ENCODE measurements at regions not wholly inside any gene's neighbourhood (a gene's known extent, or its start where the extent isn't known, plus 50 kb on each side); places are given as distances from the start of the nearest gene placed in this dataset.

- TF ChIP-seq CTCF (conservative IDR thresholded peaks at IDR 0.05) (no peak), EZH2 (IDR thresholded peaks at IDR 0.05; ENCODE audit: low read depth) (no peak)
- 0 out of 2 replicates have a peak, but pooled peaks cover 3% of the 10 kb centered on the region for H3K9me3 ChIP-seq (ENCODE audit: insufficient read depth, low read depth)
- intact Hi-C loops (cut with micrococcal nuclease; ENCODE audit: unreplicated experiment) = loop anchor here (2.0 kb wide), 1 partner anchor 26 kb away; no protein-coding TSS in a partner anchor
- peak overlapping the region; percentile 49 for H3K4me2 ChIP-seq
- ChIA-PET CTCF (interaction anchor here (1.5 to 2.6 kb wide), 3 partner anchors 11 to 64 kb away, joined by 3 to 20 read pairs (median 8); no protein-coding TSS in a partner anchor), POLR2A (ENCODE audit: unreplicated experiment) (interaction anchor here (0.5 to 0.6 kb wide), 3 partner anchors 26 to 200 kb away, joined by 3 to 8 read pairs (median 5); no protein-coding TSS in a partner anchor)
- peak overlapping the region; percentile 69 for H3K27ac ChIP-seq
- H3F3A ChIP-seq (ENCODE audit: insufficient read depth, low read depth) = peaks cover 30% of the 10 kb centered on the region
- H2AFZ ChIP-seq = no peak overlapping the region
- no peaks in the 10 kb centered on the region for H3K27me3 ChIP-seq (ENCODE audit: insufficient read depth, low read depth)
- H4K20me1 ChIP-seq (ENCODE audit: insufficient read depth) = no peaks in the 10 kb centered on the region
- peaks cover 50% of the 10 kb centered on the region for H3K4me1 ChIP-seq (replicated peaks; ENCODE audit: insufficient read depth)
- H3K79me2 ChIP-seq (ENCODE audit: low read depth) = no peaks in the 10 kb centered on the region
- H3K9me2 ChIP-seq (ENCODE audit: insufficient read depth) = no peaks in the 10 kb centered on the region
- H3K4me3 ChIP-seq = no peak overlapping the region
- no TSS peak for BruUV-seq (replicated peaks)
- H3K36me3 ChIP-seq (ENCODE audit: low read depth) = no peaks in the 10 kb centered on the region
- DNase-seq = no peak
Measured at GRCh38 chr6:25007269-25007699, 71.5 kb upstream of the RIPOR2 start.

- intact Hi-C loops (cut with micrococcal nuclease; ENCODE audit: unreplicated experiment) = no loop called here
- no peaks in the 10 kb centered on the region for H3K9me2 ChIP-seq (ENCODE audit: insufficient read depth)
- CTCF ChIA-PET = no interaction called here
- no peak overlapping the region for H3K4me2 ChIP-seq
- 0 out of 2 replicates have a peak, but pooled peaks cover 3% of the 10 kb centered on the region for H3K9me3 ChIP-seq (ENCODE audit: insufficient read depth, low read depth)
- no peaks in the 10 kb centered on the region for H3K36me3 ChIP-seq (ENCODE audit: low read depth)
- BruUV-seq (replicated peaks) = no TSS peak
- H3K79me2 ChIP-seq (ENCODE audit: low read depth) = no peaks in the 10 kb centered on the region
- no peaks in the 10 kb centered on the region for H3K27me3 ChIP-seq (ENCODE audit: insufficient read depth, low read depth)
- H3K4me3 ChIP-seq = no peak overlapping the region
- TF ChIP-seq CTCF (conservative IDR thresholded peaks at IDR 0.05) (no peak), EZH2 (IDR thresholded peaks at IDR 0.05; ENCODE audit: low read depth) (no peak)
- H2AFZ ChIP-seq = no peak overlapping the region
- peaks cover 56% of the 10 kb centered on the region for H3K4me1 ChIP-seq (replicated peaks; ENCODE audit: insufficient read depth)
- H4K20me1 ChIP-seq (ENCODE audit: insufficient read depth) = no peaks in the 10 kb centered on the region
- DNase-seq = no peak
- peaks cover 26% of the 10 kb centered on the region; the same call in 1 of the 2 replicates for H3F3A ChIP-seq (ENCODE audit: insufficient read depth, low read depth)
- POLR2A ChIA-PET (ENCODE audit: unreplicated experiment) = no interaction called here
- H3K27ac ChIP-seq = no peak overlapping the region
Measured at GRCh38 chr6:25008707-25009392, 73.1 kb upstream of the RIPOR2 start.

- no peaks in the 10 kb centered on the region for H4K20me1 ChIP-seq (ENCODE audit: insufficient read depth)
- H3K9me2 ChIP-seq (ENCODE audit: insufficient read depth) = no peaks in the 10 kb centered on the region
- CTCF ChIA-PET = no interaction called here
- peaks cover 56% of the 10 kb centered on the region for H3K4me1 ChIP-seq (replicated peaks; ENCODE audit: insufficient read depth)
- POLR2A ChIA-PET (ENCODE audit: unreplicated experiment) = no interaction called here
- H3K4me3 ChIP-seq = no peak overlapping the region
- no peaks in the 10 kb centered on the region for H3K36me3 ChIP-seq (ENCODE audit: low read depth)
- H3K4me2 ChIP-seq = no peak overlapping the region
- no peak for TF ChIP-seq CTCF (conservative IDR thresholded peaks at IDR 0.05)
- TF ChIP-seq EZH2 (IDR thresholded peaks at IDR 0.05; ENCODE audit: low read depth) = no peak
- H3K27ac ChIP-seq = no peak overlapping the region
- H3K9me3 ChIP-seq (ENCODE audit: insufficient read depth, low read depth) = 0 out of 2 replicates have a peak, but pooled peaks cover 3% of the 10 kb centered on the region
- no peaks in the 10 kb centered on the region for H3K27me3 ChIP-seq (ENCODE audit: insufficient read depth, low read depth)
- H3F3A ChIP-seq (ENCODE audit: insufficient read depth, low read depth) = peaks cover 26% of the 10 kb centered on the region; the same call in 1 of the 2 replicates
- H3K79me2 ChIP-seq (ENCODE audit: low read depth) = no peaks in the 10 kb centered on the region
- H2AFZ ChIP-seq = no peak overlapping the region
- no peak for DNase-seq
- BruUV-seq (replicated peaks) = no TSS peak
- intact Hi-C loops (cut with micrococcal nuclease; ENCODE audit: unreplicated experiment) = no loop called here
Measured at GRCh38 chr6:25009393-25009710, 73.6 kb upstream of the RIPOR2 start.

All from PC-9 (cell line).